Activated CD4-positive, alpha-beta T cell treated with anti-CD3 and anti-CD28 coated beads, Interleukin-2, Interleukin-4, amounts not matched to agents 100 ng/mL and 50 ng/mL, durations not matched to agents 16 hours and 8 hours (primary cell): ENCODE measurements at regions not wholly inside any gene's neighbourhood (a gene's known extent, or its start where the extent isn't known, plus 50 kb on each side); places are given as distances from the start of the nearest gene placed in this dataset.
"Not testable (repeated sequence)": the region's sequence is repeated elsewhere in the genome, so short reads cannot be mapped to it uniquely, and the experiment has no call there.

Experiments
- DNase-seq: peaks from one replicate; pipeline ENCODE4 v3.0.0-alpha.2; 2020; ENCODE audit warnings: low spot score

- not testable (repeated sequence) for DNase-seq
These were observed 374.4 kb downstream of the CNTNAP3B start for GRCh38 chr9:41754822-41755221.

- not testable (repeated sequence) for DNase-seq
These were observed 374.8 kb downstream of the CNTNAP3B start for GRCh38 chr9:41754403-41754802.

GRCh38 chr9:41741897-41742296 is 387.3 kb downstream of the CNTNAP3B start:
- not testable (repeated sequence) for DNase-seq

- DNase-seq = not testable (repeated sequence)
These were observed 388.1 kb downstream of the CNTNAP3B start for GRCh38 chr9:41741173-41741572.

GRCh38 chr9:41738681-41739080 is 390.5 kb downstream of the CNTNAP3B start:
- DNase-seq = not testable (repeated sequence)

- DNase-seq = not testable (repeated sequence)
These were observed 430.0 kb downstream of the CNTNAP3B start for GRCh38 chr9:41699190-41699589.

GRCh38 chr9:41697080-41697479 is 432.1 kb downstream of the CNTNAP3B start:
- DNase-seq = not testable (repeated sequence)

- DNase-seq = not testable (repeated sequence)
These were observed 449.9 kb downstream of the CNTNAP3B start for GRCh38 chr9:41679312-41679711.

GRCh38 chr9:41663497-41664036 is 465.7 kb downstream of the CNTNAP3B start:
- not testable (repeated sequence) for DNase-seq

GRCh38 chr9:41658706-41659105 is 469.6 kb upstream of the ZNG1F start:
- not testable (repeated sequence) for DNase-seq

- not testable (repeated sequence) for DNase-seq
These were observed 469.0 kb upstream of the ZNG1F start for GRCh38 chr9:41658116-41658515.

GRCh38 chr9:41657141-41657540 is 468.0 kb upstream of the ZNG1F start:
- DNase-seq = not testable (repeated sequence)

- DNase-seq = not testable (repeated sequence)
These were observed 466.0 kb upstream of the ZNG1F start for GRCh38 chr9:41655071-41655554.

GRCh38 chr9:41654349-41654748 is 465.2 kb upstream of the ZNG1F start:
- DNase-seq = not testable (repeated sequence)

- DNase-seq = not testable (repeated sequence)
These were observed 464.6 kb upstream of the ZNG1F start for GRCh38 chr9:41653560-41654340.

GRCh38 chr9:41652800-41653199 is 463.7 kb upstream of the ZNG1F start:
- DNase-seq = not testable (repeated sequence)

- not testable (repeated sequence) for DNase-seq
These were observed 463.1 kb upstream of the ZNG1F start for GRCh38 chr9:41652100-41652713.

- DNase-seq = not testable (repeated sequence)
These were observed 461.0 kb upstream of the ZNG1F start for GRCh38 chr9:41650086-41650485.

GRCh38 chr9:41648564-41648963 is 459.4 kb upstream of the ZNG1F start:
- peak; percentile 16 for DNase-seq

- DNase-seq = not testable (repeated sequence)
These were observed 457.1 kb upstream of the ZNG1F start for GRCh38 chr9:41646246-41646645.

GRCh38 chr9:41643571-41644279 is 454.6 kb upstream of the ZNG1F start:
- peak; percentile 65 for DNase-seq

- DNase-seq = not testable (repeated sequence)
These were observed 444.6 kb upstream of the ZNG1F start for GRCh38 chr9:41633726-41634125.
